IPS-NIHi7 (cell line): ENCODE measurements at regions not wholly inside any gene's neighbourhood (a gene's known extent, or its start where the extent isn't known, plus 50 kb on each side); places are given as distances from the start of the nearest gene placed in this dataset.
A peak's percentile ranks its signal among the peaks of the same experiment; 100 is the strongest.

Experiments
- DNase-seq: peaks from one replicate; pipeline ENCODE4 v3.0.0; 2012; ENCODE audit warnings: mixed read lengths; ENCODE audit errors: extremely low spot score

- DNase-seq = no peak
These were observed 96.4 kb upstream of the MYCBP2 start for GRCh38 chr13:77423296-77423695.

- no peak for DNase-seq
These were observed 95.8 kb upstream of the MYCBP2 start for GRCh38 chr13:77422724-77423123.

- no peak for DNase-seq
These were observed 91.0 kb upstream of the MYCBP2 start for GRCh38 chr13:77417897-77418296.

GRCh38 chr13:77416666-77417212 is 89.8 kb upstream of the MYCBP2 start:
- DNase-seq = no peak

- DNase-seq = no peak
These were observed 88.6 kb upstream of the MYCBP2 start for GRCh38 chr13:77415253-77416071.

- DNase-seq = no peak
These were observed 86.0 kb upstream of the MYCBP2 start for GRCh38 chr13:77412860-77413259.

- DNase-seq = no peak
These were observed 85.3 kb upstream of the MYCBP2 start for GRCh38 chr13:77412116-77412635.

- peak; percentile 31 for DNase-seq
These were observed 82.5 kb upstream of the MYCBP2 start for GRCh38 chr13:77409412-77409811.

- no peak for DNase-seq
These were observed 79.9 kb upstream of the MYCBP2 start for GRCh38 chr13:77406644-77407440.

GRCh38 chr13:77398825-77399620 is 72.1 kb upstream of the MYCBP2 start:
- DNase-seq = no peak

GRCh38 chr13:77397636-77398035 is 70.7 kb upstream of the MYCBP2 start:
- no peak for DNase-seq

GRCh38 chr13:77391475-77391874 is 64.6 kb upstream of the MYCBP2 start:
- DNase-seq = no peak

- DNase-seq = no peak
These were observed 63.5 kb upstream of the MYCBP2 start for GRCh38 chr13:77390391-77390790.

- DNase-seq = no peak
These were observed 62.7 kb upstream of the MYCBP2 start for GRCh38 chr13:77389625-77390000.

GRCh38 chr13:77388944-77389624 is 62.2 kb upstream of the MYCBP2 start:
- DNase-seq = no peak

- no peak for DNase-seq
These were observed 60.8 kb upstream of the MYCBP2 start for GRCh38 chr13:77387607-77388200.

GRCh38 chr13:77386880-77387606 is 60.1 kb upstream of the MYCBP2 start:
- no peak for DNase-seq

- no peak for DNase-seq
These were observed 59.2 kb upstream of the MYCBP2 start for GRCh38 chr13:77386046-77386445.

GRCh38 chr13:77384999-77385398 is 58.1 kb upstream of the MYCBP2 start:
- no peak for DNase-seq

GRCh38 chr13:77383097-77383496 is 56.2 kb upstream of the MYCBP2 start:
- DNase-seq = no peak
